ENCODE measurements at regions not wholly inside any gene's neighbourhood (a gene's known extent, or its start where the extent isn't known, plus 50 kb on each side); places are given as distances from the start of the nearest gene placed in this dataset.
A peak's percentile ranks its signal among the peaks of the same experiment; 100 is the strongest.

DNA sequence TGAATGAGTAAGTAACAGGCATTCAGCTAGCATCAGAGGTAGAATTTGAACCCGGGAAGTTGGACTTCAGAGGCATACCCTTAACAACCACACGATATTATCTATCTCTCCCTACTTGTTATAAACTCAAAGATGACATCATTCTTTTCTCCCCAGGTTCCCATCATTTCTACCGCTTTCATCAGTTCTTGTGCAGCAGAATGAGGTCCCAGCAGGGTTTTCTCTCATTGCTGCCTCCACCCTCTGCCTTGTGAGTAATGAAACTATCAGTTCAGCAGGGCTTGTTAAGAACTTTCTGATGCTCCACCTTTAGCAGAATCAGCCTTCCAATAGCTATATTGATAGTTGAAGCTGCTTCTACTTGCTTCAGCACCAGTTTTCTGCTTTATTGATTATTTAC lies 487.5 kb upstream of the KCNMB2 start:
- no peak for DNase-seq

DNA sequence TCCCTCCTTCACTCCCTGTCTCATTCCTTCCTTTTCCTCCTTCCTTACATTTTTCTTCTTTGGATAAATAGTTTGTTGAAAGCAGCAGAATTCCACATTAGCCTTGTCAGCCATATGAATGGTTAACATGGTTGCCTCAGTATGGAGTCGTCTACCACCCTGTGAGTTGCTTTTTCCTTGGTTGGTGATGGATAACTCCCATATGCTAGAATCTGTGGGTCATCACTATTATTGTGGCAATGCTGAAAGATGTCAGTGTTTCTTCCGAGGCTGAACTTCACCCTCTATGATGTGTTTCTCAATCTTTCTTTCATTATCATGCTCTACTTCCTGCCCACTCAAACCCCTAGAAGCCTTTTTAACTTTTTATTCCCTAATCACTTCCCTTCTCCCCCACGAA lies 481.8 kb upstream of the KCNMB2 start:
- no peak for DNase-seq

DNA sequence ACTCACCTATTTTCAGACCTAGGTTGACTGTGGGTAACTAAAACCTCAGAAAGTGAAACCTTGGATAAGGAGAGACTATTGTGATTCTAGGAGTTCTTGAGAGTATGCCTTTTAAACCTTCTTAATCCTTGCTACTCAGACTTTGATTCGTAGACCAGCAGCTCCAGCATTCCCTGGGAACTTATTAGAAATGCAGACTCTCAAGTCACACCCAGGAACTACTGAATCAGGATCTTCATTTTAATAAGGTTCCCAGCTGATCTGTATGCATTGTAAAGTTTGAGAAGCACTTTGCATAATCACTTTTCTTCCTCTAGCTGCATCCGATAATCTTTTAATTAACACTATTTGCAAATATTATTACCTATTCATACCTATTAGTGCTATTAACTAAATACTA lies 480.3 kb upstream of the KCNMB2 start:
- no peak for DNase-seq

DNA sequence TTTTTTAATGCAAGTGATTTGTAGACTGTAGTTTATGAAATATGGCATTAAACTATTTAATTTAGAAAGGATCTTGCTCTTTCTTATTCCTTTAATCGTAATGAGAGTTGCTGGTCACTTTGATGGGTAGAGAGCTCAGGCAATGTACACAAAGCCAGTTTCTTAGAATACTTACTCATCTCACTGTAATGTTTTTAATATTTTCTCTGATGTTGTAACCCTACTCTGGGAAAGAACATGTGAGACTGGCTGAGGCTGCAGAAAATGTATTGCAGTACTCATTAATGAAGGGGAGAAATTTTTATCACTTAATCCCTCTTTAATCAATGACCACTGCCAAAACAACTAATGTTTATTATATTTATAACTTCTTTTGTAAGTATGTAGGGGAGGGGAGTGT lies 479.4 kb upstream of the KCNMB2 start:
- DNase-seq: no peak

DNA sequence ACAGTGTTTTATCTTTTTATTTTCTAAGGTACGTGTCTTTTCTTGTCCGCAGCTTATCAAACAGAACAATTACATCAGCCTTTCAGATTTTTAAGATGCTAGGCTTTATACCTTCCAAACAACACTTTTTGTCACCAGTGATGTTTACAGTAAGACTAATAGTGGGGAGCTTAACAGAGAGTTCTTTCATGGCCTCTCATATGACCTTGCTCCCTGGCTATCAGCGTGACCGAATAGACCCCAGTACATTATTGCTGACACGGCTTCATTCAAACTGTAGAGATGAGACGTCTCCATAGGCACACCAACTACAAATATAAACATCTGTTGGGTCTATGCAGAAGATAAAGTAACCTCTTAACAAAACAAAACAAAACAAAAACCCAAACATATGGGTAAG lies 477.6 kb upstream of the KCNMB2 start:
- no peak for DNase-seq

DNA sequence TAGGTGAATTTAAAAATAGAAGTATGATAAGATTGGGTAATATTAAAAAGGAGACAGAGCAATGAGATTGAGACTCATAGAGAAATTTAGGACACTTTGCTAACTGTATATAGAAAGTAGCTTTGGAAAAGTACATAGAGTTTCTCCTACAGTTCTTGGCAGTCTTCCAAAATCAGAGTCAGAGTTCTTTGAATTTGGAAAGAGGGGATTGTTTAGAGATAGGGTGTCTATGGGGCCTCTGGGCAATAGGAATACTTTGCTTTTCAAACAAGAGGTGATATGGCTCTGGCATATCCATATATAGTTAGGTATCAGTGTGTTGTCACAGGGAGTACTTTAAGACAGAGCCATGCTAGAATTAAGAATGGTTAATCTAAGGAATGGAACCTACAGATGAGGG lies 477.1 kb upstream of the KCNMB2 start:
- no peak for DNase-seq

DNA sequence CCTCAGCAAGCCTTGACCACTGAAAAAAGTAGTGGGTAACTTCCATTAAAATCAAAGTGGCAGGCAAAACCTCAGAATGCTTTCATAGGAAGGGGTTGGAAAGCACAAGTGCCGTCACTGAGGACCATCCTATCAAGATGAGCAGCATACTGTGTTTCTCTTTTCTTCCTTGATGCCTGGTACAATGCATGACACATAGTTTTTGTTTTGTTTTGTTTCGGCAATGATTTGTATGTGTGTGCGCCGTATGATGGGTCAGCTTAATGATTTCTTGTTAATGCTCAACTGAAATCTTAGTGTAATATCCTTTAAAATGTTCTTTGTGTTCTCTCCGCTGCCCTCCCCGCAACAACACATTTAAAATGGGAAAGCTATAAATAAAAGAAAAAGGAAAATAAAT lies 476.4 kb upstream of the KCNMB2 start:
- DNase-seq: no peak

DNA sequence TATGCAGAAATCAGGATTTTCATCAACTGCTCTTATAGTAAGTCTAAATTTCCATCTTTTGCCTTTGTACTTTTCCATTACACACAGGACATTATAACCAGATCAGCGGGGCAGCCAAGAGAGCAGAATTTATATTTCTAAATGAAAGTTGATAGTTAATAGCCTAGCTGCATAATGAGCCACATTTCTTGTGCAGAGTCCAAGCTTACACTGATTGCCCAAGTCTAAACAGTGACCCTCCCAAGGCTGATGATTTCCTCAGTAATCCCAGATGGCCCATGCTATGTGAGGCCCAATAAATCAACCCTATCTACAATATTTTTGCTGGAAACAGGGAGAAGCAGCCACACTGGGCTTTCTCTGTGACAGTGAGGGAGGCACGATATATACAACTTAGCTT lies 475.8 kb upstream of the KCNMB2 start:
- DNase-seq: no peak

DNA sequence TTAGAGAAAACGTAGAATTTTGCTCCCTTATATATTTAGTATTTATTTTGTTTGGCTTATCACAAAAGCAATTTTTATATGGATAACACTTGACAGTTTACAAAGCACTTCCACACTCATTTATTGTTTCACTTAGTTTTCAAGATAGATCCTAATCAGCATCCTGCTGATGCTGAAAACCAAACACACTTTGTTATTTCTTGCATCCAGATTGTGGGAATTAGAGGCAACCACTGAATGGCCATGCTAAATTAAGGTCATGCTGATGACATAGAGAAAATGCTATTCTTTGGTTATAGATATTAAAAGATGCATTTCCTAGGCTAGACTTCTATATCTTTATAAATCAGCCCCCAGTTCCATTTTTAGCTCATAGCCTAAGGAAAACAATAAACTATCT lies 474.1 kb upstream of the KCNMB2 start:
- no peak for DNase-seq

DNA sequence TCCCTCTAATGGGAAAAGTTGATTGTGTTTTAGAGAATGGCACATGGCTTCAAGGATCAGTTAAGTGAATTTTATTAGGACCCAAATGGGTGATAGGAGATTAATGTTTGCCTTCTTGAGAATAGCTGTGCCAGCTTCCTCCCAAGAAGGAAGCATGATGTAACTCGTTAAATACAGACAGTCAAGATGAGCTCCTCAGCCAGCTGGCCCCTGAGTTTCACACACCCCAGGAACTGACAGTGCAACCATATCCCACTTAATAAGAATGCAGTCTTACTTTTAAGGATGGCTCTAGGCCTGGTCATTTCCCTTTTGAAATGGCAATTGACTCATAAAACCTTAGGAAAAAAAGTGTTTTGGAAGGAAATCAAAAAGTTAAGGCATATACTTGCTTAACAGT lies 472.8 kb upstream of the KCNMB2 start:
- DNase-seq: no peak

DNA sequence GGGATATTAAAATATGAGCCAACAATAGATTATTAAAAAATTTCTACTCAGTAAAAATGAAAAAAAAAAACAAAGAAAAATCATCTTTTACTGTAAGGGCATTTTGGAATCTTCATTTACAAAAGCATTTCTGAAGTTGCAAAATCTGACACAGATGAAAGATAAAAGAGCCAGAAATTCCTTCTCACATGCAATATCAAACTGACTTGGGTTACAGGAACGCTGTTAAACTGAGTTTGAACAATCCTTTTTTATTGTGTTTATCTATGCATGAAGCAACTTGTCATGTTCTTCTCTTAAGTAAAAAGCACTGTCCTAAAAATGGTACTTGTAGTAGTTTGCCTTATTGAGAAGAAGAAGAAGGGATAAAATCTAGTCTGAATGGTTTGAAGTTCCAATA lies 468.5 kb upstream of the KCNMB2 start:
- DNase-seq: no peak

DNA sequence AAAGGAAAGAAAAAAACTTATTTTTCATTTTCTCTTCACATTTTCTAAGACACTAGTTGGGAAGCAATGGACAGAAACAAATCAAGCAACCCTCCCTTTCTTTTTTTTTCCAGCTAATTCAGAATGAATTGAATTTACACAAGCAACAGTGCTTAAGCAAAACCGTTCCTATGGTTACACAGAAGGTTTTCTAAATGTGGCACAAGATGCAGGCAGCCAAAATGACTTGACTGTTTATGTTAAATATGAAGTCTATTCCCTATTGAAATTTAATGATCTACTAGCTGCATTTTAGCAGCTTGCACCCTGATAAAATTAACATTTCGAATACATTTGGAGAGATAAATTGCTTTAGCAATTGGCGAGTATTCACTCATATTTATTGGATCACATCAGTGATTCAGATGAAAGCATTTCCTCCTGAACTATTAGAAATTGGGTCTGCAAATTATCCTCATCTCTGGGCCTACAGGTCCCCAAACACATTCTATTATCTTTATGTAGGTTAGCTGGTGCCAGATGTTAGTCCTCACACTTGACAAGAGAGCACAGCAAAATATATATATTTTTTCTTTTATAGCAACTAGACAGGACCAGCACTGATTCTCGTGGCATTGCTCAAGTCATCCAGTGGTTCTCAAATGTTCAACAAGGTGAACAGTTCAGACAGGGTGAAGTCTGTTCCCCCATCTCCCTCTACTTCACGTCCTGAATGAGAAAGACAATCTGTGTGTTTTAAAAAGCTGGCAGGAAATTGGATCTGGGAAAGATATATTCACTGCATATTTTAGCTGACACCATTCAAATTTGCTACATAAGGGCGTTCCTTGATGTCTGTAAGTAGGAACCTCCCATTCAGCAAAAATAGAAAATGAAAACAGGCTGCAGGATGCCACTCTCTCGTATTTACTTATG lies 463.6 kb upstream of the KCNMB2 start:
- no peak for DNase-seq

DNA sequence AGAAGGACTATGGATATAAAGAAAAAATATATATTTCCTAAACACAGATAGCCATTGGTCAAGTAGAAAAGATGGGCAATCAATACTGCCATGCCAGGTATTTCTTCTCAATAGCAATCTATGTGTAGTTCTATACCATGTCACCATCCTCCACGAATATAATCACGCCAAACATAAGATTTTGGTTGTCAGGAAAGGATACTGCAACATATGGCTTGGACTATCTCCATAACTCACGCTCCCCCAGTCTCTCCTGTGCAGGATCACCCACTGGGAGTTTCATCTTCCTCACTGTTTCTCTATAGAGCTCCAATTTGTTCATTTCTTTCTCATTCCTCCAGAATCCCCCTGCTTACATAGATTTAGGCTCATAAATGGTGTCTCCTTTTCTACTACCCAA lies 462.9 kb upstream of the KCNMB2 start:
- DNase-seq: no peak

DNA sequence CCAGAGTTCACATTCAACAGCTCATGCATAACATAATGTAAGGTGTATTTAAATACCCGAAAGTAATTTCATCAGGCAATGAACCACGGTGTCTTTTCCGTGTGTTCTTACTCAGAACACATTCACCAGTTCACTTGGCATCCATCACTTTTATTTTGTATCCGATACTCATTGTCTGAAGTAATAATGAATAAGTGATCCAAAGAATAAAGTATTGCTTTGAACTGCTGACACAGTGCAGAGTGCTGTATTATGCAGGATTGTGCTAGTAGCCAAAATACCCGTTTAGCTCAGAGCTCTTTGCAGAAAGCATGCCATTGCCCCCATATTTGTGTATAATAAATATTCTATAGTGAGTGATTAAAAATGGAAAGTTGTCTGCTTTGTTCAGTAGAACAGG lies 460.9 kb upstream of the KCNMB2 start:
- DNase-seq: no peak

DNA sequence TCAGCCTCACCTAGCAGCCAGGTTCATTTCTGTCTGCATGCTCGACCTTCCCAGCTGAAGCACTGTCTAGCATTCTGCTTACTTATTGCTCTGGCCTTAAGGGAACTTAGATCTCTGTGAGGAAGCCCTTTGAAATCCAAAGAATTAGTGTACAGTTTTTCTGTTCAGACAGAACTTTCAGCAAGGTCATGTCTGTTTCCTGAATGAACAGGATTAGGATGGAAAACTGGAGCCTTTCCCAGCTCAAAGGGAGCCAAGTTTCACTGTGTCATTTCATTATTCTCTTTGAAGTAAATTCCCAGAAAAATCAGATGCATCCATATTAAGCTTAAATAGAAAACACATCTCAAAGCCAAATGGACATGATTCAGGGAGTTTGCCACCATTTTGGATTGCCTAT lies 457.3 kb upstream of the KCNMB2 start:
- no peak for DNase-seq

DNA sequence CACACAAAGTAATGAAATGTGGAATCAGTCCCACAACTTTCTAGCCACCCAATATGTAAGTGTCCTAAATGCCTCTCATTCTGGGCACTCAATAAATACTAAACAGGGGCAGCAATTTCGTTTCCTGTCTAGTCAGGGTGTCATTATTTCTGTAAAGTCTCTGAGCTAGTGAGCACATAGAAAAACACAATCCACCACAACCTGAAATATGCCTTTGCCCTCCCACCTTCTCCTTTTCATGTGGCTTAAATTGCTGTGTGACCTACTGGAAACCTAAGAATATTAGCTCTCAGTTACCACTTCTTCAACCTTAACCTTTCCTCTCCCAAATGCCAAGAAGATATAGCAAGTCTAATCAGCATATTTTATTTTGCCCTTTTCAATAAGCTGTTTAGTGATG lies 456.3 kb upstream of the KCNMB2 start:
- no peak for DNase-seq

DNA sequence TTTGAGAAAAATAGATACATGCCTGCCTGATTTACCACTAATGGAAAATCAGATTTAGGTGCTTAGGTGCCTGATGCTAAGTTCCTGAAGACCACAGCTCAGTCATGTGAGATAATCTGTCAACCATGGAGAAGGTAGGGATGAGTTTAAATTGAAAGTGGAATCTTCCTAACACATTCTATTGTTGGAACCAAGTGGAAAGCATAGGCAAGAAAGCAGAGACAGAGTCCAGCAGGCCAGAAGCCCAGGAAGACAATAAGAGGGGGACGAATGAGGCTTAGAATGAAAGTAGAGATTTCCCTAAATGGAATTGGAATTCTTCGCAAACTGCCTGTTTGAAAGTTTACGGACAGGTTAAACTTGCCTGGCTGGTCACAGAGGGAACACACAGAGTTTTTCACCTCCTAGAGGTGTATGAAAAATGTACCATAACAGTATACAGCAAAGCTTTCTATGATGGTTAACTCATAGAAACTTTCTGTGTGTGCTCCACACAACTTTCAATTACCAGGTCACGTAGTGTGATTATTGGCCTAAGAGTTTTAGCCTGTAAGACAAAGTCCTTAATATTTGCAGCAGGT lies 453.8 kb upstream of the KCNMB2 start:
- DNase-seq: no peak

DNA sequence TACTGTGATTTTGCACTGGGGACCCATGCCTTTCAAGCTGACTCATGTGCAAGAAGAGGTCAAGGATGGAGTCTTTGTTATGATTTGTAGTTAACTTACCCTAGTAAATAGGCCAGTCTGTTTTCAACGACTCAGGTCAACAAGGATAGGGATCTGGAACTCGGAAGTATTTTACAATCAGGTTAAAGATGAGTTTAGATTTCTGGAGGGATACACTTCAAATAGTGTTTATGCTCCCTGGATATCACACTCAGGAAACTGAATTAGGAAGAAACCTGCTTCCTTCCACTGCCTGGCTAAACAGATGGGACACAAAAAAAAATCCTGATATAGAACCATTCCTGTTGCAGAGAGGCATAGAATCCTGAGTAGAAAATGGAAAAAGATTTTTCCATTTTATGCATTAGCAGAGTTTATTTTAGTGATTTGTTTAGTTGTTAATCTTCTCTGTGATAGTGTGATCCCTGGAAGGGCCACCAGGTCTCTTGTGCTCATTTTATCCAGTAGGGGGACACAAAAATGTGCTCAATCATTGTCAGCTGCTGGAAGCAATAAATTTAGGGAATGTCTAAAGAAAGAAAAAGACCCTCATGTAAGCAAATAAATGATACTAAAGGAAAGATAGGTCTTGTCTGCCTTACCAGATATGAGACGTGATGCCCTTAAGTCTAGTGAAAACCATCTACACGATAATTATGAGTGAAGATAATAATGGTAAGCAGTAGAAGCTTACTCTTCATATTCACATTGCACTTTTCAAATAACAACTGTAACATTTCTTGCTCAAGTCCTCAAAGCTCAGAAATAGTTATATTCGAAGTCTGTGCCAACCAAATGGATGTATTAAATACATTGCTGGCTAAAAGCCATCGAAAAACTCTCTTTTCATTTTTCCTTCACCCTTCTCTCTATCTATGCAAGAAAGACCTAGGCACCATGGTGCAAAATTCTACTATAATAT lies 452.1 kb upstream of the KCNMB2 start:
- no peak for DNase-seq

DNA sequence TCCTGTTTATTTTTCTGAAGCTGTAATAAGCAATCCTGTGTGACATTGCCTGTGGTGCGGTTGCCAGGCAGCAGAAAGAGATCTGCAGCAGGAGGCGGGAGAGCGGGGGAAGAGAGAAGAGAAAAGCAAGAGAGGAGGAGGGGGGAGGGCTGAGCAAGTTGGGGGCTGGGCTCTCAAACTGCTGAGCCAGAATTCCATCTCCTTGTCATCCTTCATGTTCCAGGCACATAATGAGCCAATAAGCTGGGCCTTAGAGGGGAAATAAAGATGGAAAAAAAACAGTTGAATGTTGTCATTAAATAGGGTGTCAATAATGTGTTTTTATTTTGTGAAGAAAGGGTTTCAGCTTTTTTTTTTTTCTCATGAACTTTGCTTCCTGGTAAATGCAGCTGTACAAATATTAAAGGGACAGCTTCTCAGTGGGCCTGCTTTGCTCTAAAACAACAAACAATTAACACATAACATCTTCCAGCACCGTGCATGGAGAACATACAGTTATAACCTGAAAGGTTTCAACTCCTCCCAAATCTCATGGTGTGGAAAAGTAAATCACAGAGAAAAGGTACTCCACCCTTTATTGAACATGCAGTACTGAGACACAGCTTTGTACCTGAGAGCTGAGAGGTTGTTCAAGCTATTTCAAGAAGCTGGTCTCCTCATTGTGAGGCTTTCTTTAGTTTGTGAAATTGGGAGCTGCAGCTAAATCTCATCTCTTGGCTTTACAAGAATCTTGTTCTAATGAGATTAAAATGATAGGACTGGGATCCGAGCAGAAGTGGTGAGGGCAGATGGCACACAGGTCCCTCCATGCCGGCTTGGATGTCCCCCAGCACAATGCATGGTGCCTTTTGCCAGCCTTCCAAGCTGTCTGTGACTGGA lies 451.1 kb upstream of the KCNMB2 start:
- DNase-seq: peak; percentile 36 to 50

DNA sequence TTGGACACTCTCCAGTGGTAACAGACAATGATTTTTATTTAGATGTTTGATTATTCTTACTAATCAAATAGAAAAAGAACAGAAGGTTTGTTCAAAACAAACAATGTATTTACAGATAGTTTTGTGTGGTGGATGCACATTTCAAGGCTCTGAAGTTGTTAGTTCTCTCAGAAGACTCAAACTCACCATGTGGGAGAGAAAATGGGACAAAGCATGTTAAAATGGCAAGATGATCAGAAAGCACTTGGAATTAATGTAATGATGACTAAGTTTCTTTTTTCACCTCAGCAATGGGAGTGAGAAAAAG lies 450.5 kb upstream of the KCNMB2 start:
- no peak for DNase-seq

DNA sequence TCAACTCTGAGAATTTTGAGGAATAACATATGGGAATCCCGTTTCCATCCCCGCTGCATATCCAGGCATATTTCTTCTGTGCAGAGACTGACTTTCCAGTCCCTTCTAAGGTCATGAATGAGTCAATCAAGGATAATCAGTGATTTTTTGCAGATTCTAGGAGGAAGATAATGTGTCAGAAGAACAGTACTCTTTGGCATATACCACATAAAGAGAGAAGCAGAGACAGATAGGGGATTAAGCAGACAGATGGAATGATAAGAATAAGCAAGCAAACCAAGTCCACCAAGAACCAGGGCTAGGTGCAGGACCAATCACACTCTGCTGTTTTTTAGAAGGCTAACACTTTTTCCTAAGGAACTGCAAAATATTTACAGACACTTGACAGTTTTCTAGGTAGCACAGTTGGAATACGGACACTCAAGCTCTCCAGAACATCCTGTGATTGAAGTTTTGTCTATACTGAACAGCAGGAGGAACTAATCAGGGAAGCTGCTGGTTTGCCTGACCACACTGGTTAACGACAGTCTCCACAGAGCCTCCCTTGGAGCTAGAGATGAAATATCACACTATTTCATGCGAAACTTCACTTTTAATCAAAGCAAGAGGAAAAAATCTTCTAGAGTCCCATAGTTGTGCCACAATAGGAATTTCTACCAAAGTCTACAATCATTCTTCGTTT lies 450.0 kb upstream of the KCNMB2 start:
- DNase-seq: no peak

DNA sequence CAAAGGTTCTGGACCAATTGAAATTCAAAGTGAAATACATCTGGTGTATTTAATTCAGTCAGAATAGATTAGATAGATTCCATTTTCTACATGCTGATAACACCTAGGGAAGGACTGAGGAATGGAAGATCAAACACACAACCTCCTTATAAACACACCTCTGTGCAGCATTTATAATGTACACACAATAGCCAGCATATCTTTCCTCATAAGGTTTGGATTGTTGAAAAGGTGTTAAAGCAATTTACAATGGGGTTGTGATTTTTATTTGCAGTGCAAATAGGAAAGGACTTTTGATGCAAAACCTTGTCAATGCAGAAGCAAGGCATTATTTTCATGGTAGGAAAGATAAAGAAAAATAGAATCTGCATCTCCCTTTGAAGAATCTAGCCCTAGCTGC lies 448.9 kb upstream of the KCNMB2 start:
- DNase-seq: no peak
